Peyer's patch (tissue), 4 donors: ENCODE measurements at regions not wholly inside any gene's neighbourhood (a gene's known extent, or its start where the extent isn't known, plus 50 kb on each side); places are given as distances from the start of the nearest gene placed in this dataset.

Source experiments
- CTCF ChIP-seq, 6 experiments: fragments of 450-650 bp in 4 of 6; fragments of 200-600 bp in 2 of 6; sonication (generic) in 1 of 6; IDR thresholded peaks; one replicate each; pipeline ENCODE4 v1.5.1; 2017 to 2019; ENCODE audit warnings: antibody characterized with exemption in 6 of 6, mild to moderate bottlenecking in 3 of 6, moderate library complexity in 1 of 6
- POLR2A ChIP-seq, 2 donors: fragments of 450-650 bp; IDR thresholded peaks; one replicate each; pipeline ENCODE4 v1.5.1; 2017; ENCODE audit warnings: antibody characterized with exemption in 2 of 2, mild to moderate bottlenecking in 2 of 2, moderate library complexity in 2 of 2

GRCh38 chr4:119816473-119816872, 187.9 kb upstream of the PDE5A start:
- TF ChIP-seq CTCF (IDR thresholded peaks at IDR 0.05) (no peak), POLR2A (IDR thresholded peaks at IDR 0.05) (no peak)
